ENCODE measurements at regions not wholly inside any gene's neighbourhood (a gene's known extent, or its start where the extent isn't known, plus 50 kb on each side); places are given as distances from the start of the nearest gene placed in this dataset.

DNA sequence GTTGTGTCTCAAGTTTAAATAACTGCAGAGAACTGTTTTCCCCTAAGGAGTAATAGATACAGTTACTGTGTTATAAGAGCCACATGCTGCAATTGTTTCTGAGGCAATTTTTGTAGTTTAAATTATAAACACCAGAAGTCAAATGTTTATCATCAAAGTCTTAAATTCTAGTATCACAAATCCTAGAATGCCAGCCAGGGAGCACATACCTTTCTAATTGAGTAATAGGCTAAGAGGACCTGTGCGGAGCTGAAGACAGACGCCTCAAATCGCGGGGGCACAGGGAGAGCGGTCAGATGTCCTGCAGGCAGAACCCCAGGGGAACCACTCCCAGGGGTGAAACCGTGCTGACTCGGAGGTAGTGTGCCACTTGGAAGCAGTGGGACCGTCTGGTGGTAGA, 65.2 kb upstream of the TNFRSF19 start:
- no peaks in the 10 kb centered on the region for H3K4me1 Mint-ChIP-seq (ENCODE audit: low read depth)
- ATAC-seq (no peak), DNase-seq (no peak)
- H3K9me3 Mint-ChIP-seq, result no peaks in the 10 kb centered on the region
- POLR2A ChIA-PET, result no interaction called here
- H3K27me3 Mint-ChIP-seq, result peaks cover 3% of the 10 kb centered on the region
- H3K36me3 Mint-ChIP-seq (ENCODE audit: low read depth), result no peaks in the 10 kb centered on the region
- H3K27ac Mint-ChIP-seq, result no peak overlapping the region
- no peak for TF ChIP-seq CTCF (IDR thresholded peaks at IDR 0.05)
- intact Hi-C loops (cut with micrococcal nuclease), result no loop called here
- H3K4me3 Mint-ChIP-seq, result no peak overlapping the region
- CTCF ChIA-PET, result no interaction called here

- no peaks in the 10 kb centered on the region for H3K9me3 Mint-ChIP-seq
- no peak for DNase-seq
- no peak for ATAC-seq
- no peak for TF ChIP-seq CTCF (IDR thresholded peaks at IDR 0.05)
- no peaks in the 10 kb centered on the region for H3K36me3 Mint-ChIP-seq (ENCODE audit: low read depth)
- ChIA-PET CTCF (no interaction called here), POLR2A (no interaction called here)
- H3K27ac Mint-ChIP-seq, result no peak overlapping the region
- no peaks in the 10 kb centered on the region for H3K4me1 Mint-ChIP-seq (ENCODE audit: low read depth)
- H3K4me3 Mint-ChIP-seq, result no peak overlapping the region
- intact Hi-C loops (cut with micrococcal nuclease), result no loop called here
- peaks cover 1% of the 10 kb centered on the region for H3K27me3 Mint-ChIP-seq
Observed at GRCh38 chr13:23506071-23506806, 64.0 kb upstream of the TNFRSF19 start.

DNA sequence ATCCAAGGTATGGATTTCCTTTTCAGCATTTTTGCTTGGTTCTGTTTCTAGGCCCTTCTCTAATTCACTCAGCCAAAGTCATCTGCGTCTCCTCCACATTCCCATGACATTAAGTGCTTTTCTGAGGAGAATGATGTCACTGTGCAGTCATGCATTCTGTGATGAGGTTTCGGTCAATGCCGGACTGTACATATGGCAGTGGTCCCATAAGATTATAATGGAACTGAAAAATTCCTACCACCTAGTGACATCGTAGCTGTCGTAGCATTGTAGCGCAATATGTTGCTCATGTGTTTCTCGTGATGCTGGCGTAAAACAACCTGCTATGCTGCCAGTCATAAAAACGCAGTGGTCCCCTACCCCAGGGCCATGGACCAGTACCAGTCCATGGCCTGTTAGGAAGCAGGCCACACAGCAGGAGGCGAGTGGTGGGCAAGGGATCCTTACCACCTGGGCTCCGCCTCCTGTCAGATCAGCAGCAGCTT, 63.4 kb upstream of the TNFRSF19 start:
- Mint-ChIP-seq H3K4me1 (ENCODE audit: low read depth) (no peaks in the 10 kb centered on the region), H3K27ac (no peak overlapping the region), H3K36me3 (ENCODE audit: low read depth) (no peaks in the 10 kb centered on the region), H3K4me3 (no peak overlapping the region), H3K27me3 (peaks cover 2% of the 10 kb centered on the region), H3K9me3 (no peaks in the 10 kb centered on the region)
- DNase-seq (no peak), ATAC-seq (no peak)
- intact Hi-C loops (cut with micrococcal nuclease), result no loop called here
- ChIA-PET POLR2A (no interaction called here), CTCF (no interaction called here)
- no peak for TF ChIP-seq CTCF (IDR thresholded peaks at IDR 0.05)

GRCh38 chr13:23509781-23510543, 60.2 kb upstream of the TNFRSF19 start:
- ATAC-seq (no peak), DNase-seq (no peak)
- ChIA-PET POLR2A (no interaction called here), CTCF (no interaction called here)
- no peak for TF ChIP-seq CTCF (IDR thresholded peaks at IDR 0.05)
- Mint-ChIP-seq H3K36me3 (ENCODE audit: low read depth) (no peaks in the 10 kb centered on the region), H3K27me3 (peaks cover 13% of the 10 kb centered on the region), H3K27ac (no peak overlapping the region), H3K4me1 (ENCODE audit: low read depth) (no peaks in the 10 kb centered on the region), H3K4me3 (no peak overlapping the region), H3K9me3 (no peaks in the 10 kb centered on the region)
- intact Hi-C loops (cut with micrococcal nuclease), result no loop called here

- ChIA-PET POLR2A (no interaction called here), CTCF (no interaction called here)
- Mint-ChIP-seq H3K9me3 (no peaks in the 10 kb centered on the region), H3K27me3 (peaks cover 15% of the 10 kb centered on the region), H3K4me1 (ENCODE audit: low read depth) (no peaks in the 10 kb centered on the region), H3K36me3 (ENCODE audit: low read depth) (no peaks in the 10 kb centered on the region), H3K27ac (no peak overlapping the region), H3K4me3 (no peak overlapping the region)
- no peak for TF ChIP-seq CTCF (IDR thresholded peaks at IDR 0.05)
- intact Hi-C loops (cut with micrococcal nuclease), result no loop called here
- no peak for ATAC-seq
- DNase-seq, result no peak
Observed at GRCh38 chr13:23510544-23510916, 59.7 kb upstream of the TNFRSF19 start.
